HL-60 (cell line): ENCODE measurements at regions not wholly inside any gene's neighbourhood (a gene's known extent, or its start where the extent isn't known, plus 50 kb on each side); places are given as distances from the start of the nearest gene placed in this dataset.

Experiments used
- DNase-seq, 2 experiments: peaks; one replicate each; pipeline ENCODE4 v3.0.0-alpha.2; 2010 to 2020; ENCODE audit warnings: low read depth in 1 of 2, low spot score in 1 of 2
- H3K27ac ChIP-seq: fragments of 250-450 bp; sonication (Bioruptor Pico); replicated peaks from 2 replicates; pipeline ENCODE4 v1.5.1; 2020; ENCODE audit warnings: mild to moderate bottlenecking, moderate library complexity
- H3K27me3 ChIP-seq: fragments of 250-450 bp; sonication (Bioruptor Pico); 2 replicates; pipeline ENCODE4 v1.5.1; 2021; ENCODE audit warnings: mild to moderate bottlenecking, moderate library complexity; ENCODE audit not compliant: insufficient read depth, poor library complexity, severe bottlenecking
- H3K4me3 ChIP-seq: replicated peaks from 2 replicates; pipeline ENCODE4 v1.5.1; 2011; ENCODE audit warnings: mild to moderate bottlenecking, control low read depth, low read length; ENCODE audit not compliant: insufficient read depth
- GABPA ChIP-seq: IDR thresholded peaks from 2 replicates; pipeline ENCODE4 v1.6.1; 2012; ENCODE audit warnings: low read depth
- POLR2AphosphoS5 ChIP-seq: IDR thresholded peaks from 2 replicates; pipeline ENCODE4 v1.6.1; 2012; ENCODE audit warnings: low read depth
- SPI1 ChIP-seq: IDR thresholded peaks from 2 replicates; pipeline ENCODE4 v1.6.1; 2012; ENCODE audit warnings: low read depth, mild to moderate bottlenecking, borderline replicate concordance
- TF ChIP-seq, protein P1 (sequence below): IDR thresholded peaks from 2 replicates; pipeline ENCODE4 v1.6.1; 2012; ENCODE audit warnings: low read depth; ENCODE audit not compliant: insufficient replicate concordance
- TF ChIP-seq, protein P2 (sequence below): IDR thresholded peaks from one replicate; pipeline ENCODE4 v1.5.1; 2011; ENCODE audit warnings: low read length, control low read depth, inconsistent platforms; ENCODE audit not compliant: insufficient read depth

DNA sequence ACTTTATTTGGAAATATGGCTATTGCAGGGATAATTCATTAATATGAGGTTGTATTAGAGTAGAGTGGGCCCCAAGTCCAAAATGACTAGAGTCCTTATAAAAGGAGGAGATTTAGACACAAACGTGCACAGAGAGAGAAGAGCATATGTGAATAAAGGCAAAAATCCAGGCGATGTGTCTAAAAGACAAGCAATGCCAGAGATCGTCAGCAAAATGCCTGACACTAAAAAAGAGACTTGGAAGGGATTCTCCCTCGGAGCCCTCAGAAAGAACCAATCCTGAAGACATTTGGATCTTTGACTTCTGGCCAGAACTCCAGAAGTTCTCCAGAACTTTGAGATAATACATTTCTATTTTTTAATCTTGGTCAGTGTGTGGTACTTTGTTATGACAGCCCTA, 472.1 kb downstream of the NLGN4X start:
- no peak for TF ChIP-seq POLR2AphosphoS5
- no peak for TF ChIP-seq GABPA
- TF ChIP-seq, protein P1, sequence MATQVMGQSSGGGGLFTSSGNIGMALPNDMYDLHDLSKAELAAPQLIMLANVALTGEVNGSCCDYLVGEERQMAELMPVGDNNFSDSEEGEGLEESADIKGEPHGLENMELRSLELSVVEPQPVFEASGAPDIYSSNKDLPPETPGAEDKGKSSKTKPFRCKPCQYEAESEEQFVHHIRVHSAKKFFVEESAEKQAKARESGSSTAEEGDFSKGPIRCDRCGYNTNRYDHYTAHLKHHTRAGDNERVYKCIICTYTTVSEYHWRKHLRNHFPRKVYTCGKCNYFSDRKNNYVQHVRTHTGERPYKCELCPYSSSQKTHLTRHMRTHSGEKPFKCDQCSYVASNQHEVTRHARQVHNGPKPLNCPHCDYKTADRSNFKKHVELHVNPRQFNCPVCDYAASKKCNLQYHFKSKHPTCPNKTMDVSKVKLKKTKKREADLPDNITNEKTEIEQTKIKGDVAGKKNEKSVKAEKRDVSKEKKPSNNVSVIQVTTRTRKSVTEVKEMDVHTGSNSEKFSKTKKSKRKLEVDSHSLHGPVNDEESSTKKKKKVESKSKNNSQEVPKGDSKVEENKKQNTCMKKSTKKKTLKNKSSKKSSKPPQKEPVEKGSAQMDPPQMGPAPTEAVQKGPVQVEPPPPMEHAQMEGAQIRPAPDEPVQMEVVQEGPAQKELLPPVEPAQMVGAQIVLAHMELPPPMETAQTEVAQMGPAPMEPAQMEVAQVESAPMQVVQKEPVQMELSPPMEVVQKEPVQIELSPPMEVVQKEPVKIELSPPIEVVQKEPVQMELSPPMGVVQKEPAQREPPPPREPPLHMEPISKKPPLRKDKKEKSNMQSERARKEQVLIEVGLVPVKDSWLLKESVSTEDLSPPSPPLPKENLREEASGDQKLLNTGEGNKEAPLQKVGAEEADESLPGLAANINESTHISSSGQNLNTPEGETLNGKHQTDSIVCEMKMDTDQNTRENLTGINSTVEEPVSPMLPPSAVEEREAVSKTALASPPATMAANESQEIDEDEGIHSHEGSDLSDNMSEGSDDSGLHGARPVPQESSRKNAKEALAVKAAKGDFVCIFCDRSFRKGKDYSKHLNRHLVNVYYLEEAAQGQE: no peak
- TF ChIP-seq SPI1: no peak
- TF ChIP-seq, protein P2, sequence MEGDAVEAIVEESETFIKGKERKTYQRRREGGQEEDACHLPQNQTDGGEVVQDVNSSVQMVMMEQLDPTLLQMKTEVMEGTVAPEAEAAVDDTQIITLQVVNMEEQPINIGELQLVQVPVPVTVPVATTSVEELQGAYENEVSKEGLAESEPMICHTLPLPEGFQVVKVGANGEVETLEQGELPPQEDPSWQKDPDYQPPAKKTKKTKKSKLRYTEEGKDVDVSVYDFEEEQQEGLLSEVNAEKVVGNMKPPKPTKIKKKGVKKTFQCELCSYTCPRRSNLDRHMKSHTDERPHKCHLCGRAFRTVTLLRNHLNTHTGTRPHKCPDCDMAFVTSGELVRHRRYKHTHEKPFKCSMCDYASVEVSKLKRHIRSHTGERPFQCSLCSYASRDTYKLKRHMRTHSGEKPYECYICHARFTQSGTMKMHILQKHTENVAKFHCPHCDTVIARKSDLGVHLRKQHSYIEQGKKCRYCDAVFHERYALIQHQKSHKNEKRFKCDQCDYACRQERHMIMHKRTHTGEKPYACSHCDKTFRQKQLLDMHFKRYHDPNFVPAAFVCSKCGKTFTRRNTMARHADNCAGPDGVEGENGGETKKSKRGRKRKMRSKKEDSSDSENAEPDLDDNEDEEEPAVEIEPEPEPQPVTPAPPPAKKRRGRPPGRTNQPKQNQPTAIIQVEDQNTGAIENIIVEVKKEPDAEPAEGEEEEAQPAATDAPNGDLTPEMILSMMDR: no peak
- Histone ChIP-seq H3K27ac (no peak overlapping the region), H3K27me3 (no peaks in the 10 kb centered on the region), H3K4me3 (no peak overlapping the region)
- DNase-seq: no peak

DNA sequence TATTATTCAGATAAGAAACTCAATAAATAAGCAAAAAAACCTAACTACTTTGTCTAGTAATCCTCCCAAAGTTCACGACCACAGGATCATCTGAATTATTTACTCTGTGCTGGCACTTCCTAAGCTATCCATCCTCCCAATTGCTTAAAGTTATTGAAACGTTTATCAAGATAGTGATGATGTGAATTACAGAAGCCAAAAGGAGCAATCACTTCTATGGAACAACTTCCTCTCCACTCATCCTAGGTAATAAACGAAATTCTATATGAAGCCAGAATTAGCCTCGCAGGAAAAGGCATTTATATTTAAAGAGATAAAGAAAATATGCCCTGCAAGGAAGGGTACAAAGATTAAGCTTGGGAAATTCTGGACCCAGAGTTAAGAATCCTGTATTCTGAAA, 475.4 kb downstream of the NLGN4X start:
- no peaks in the 10 kb centered on the region for H3K27me3 ChIP-seq
- no peak overlapping the region for H3K4me3 ChIP-seq
- TF ChIP-seq POLR2AphosphoS5 (no peak), SPI1 (no peak), GABPA (no peak)
- TF ChIP-seq, protein P2: no peak
- TF ChIP-seq, protein P1: no peak
- DNase-seq: no peak
- no peak overlapping the region for H3K27ac ChIP-seq

DNA sequence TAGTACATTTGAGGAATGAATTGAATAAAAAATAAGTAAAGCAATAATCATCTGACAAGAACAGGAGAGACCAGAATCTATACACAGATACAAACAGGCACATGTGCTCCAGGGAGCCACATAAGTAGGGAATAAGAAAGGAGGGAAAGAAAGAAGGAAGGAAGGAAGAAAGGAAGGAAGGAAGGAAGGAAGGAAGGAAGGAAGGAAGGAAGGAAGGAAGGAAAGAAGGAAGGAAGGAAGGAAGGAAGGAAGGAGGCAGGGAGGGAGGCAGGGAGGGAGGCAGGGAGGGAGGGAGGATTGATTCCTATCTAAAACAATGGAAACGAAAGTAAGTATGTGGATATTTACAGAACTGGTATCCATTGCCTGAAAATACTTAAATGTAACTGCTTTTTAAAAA, 475.8 kb downstream of the NLGN4X start:
- H3K4me3 ChIP-seq: no peak overlapping the region
- no peak for DNase-seq
- H3K27ac ChIP-seq: no peak overlapping the region
- H3K27me3 ChIP-seq: no peaks in the 10 kb centered on the region
- TF ChIP-seq, protein P2: no peak
- TF ChIP-seq GABPA (no peak), SPI1 (no peak), POLR2AphosphoS5 (no peak)
- TF ChIP-seq, protein P1: no peak
